ENCODE measurements at regions not wholly inside any gene's neighbourhood (a gene's known extent, or its start where the extent isn't known, plus 50 kb on each side); places are given as distances from the start of the nearest gene placed in this dataset.

DNA sequence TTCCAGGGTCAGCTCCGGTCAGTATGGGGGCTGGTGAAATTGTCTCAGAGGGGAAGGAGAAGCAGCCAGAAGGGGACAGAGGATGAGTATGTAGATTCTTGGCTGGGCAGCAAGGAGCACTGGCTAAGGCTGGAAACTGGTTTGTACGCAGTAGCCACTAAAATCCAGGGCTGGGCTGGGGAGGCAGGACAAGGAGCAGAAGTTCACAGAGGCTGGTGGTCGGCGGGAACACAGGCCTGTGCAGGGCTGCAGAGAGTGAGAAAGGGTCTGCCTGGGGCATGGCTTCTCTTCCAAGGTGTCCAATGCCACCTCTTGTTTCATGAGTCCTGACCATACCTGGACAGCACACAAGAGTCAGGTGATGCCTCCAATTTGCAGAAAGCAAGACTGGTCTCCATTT lies 94.4 kb upstream of the HDAC4 start (continued):
- TF ChIP-seq UBTF (IDR thresholded peaks at IDR 0.05; ENCODE audit: borderline replicate concordance in 1 of 2, low read depth in 2 of 2, low read length in 2 of 2) (no peak), FOXJ2 (tag; IDR thresholded peaks at IDR 0.05) (no peak), GTF2A2 (tag; IDR thresholded peaks at IDR 0.05) (no peak), ZKSCAN1 (IDR thresholded peaks at IDR 0.05; ENCODE audit: low read depth, low read length) (no peak), GTF2E2 (tag; IDR thresholded peaks at IDR 0.05) (no peak)
- TF ChIP-seq, protein P1, sequence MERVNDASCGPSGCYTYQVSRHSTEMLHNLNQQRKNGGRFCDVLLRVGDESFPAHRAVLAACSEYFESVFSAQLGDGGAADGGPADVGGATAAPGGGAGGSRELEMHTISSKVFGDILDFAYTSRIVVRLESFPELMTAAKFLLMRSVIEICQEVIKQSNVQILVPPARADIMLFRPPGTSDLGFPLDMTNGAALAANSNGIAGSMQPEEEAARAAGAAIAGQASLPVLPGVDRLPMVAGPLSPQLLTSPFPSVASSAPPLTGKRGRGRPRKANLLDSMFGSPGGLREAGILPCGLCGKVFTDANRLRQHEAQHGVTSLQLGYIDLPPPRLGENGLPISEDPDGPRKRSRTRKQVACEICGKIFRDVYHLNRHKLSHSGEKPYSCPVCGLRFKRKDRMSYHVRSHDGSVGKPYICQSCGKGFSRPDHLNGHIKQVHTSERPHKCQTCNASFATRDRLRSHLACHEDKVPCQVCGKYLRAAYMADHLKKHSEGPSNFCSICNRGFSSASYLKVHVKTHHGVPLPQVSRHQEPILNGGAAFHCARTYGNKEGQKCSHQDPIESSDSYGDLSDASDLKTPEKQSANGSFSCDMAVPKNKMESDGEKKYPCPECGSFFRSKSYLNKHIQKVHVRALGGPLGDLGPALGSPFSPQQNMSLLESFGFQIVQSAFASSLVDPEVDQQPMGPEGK (CRISPR knock-in tag; IDR thresholded peaks at IDR 0.05; ENCODE audit: borderline replicate concordance): no peak

- ATAC-seq (no peak), FAIRE-seq (no peak), DNase-seq (ENCODE audit: extremely low read depth in 1 of 4, low spot score in 3 of 4) (no peak)
- H2AFZ ChIP-seq (ENCODE audit: low read depth, low read length): no peak overlapping the region
- no TSS peak for BruUV-seq (replicated peaks)
- H3K4me2 ChIP-seq (ENCODE audit: insufficient read depth, low read length): no peak overlapping the region
- no peaks in the 10 kb centered on the region for H3K9me1 ChIP-seq (ENCODE audit: control insufficient read depth, insufficient read depth, low read length)
- no peaks in the 10 kb centered on the region for H3K79me2 ChIP-seq (ENCODE audit: control insufficient read depth, insufficient read depth, low read length)
- H3K36me3 ChIP-seq (ENCODE audit: control insufficient read depth, insufficient read depth, low read length): no peaks in the 10 kb centered on the region
- no peak overlapping the region for H3K27ac ChIP-seq (ENCODE audit: extremely low read depth, low read depth, low read length)
- H3K4me3 ChIP-seq: no peak overlapping the region
- intact Hi-C loops (cut with micrococcal nuclease): no loop called here
- peaks cover 0 to 44% of the 10 kb centered on the region in 2 experiments; a peak in 3 of 5 replicates for H3K27me3 ChIP-seq (ENCODE audit: control insufficient read depth in 2 of 2, insufficient read depth in 2 of 2, low read length in 2 of 2)
- ChIA-PET CTCF (ENCODE audit: low intra/inter-chr PET ratio) (no interaction called here), POLR2A (no interaction called here)
- H3K9me3 ChIP-seq (replicated peaks; ENCODE audit: control insufficient read depth, insufficient read depth, low read depth, low read length): no peaks in the 10 kb centered on the region
- no peaks in the 10 kb centered on the region; a peak in 1 of 5 replicates for H3K4me1 ChIP-seq (replicated peaks in 1 of 2; ENCODE audit: control insufficient read depth in 2 of 2, insufficient read depth in 2 of 2, low read length in 2 of 2)
- in situ Hi-C loops (cut with MboI): no loop called here
- no peaks in the 10 kb centered on the region for H4K20me1 ChIP-seq (replicated peaks; ENCODE audit: control insufficient read depth, insufficient read depth, low read length)
- H3K9ac ChIP-seq (ENCODE audit: insufficient read depth in 1 of 2, low read depth in 2 of 2, low read length in 2 of 2): no peak overlapping the region
- WGBS (ENCODE audit: insufficient coverage, low coverage, missing lambda C conversion rate): 3% methylated on average over 3 of the region's 3 CpGs
- no peak for TF ChIP-seq MTA1 (IDR thresholded peaks at IDR 0.05; ENCODE audit: borderline replicate concordance)
- no peak for TF ChIP-seq MCM5 (IDR thresholded peaks at IDR 0.05; ENCODE audit: low read depth)
- TF ChIP-seq RBM34 (IDR thresholded peaks at IDR 0.05; ENCODE audit: borderline replicate concordance, insufficient read depth, low read length): no peak
- TF ChIP-seq NCOA4 (IDR thresholded peaks at IDR 0.05; ENCODE audit: partially characterized antibody): no peak
- TF ChIP-seq ZNF280B (CRISPR knock-in tag; IDR thresholded peaks at IDR 0.05): no peak
- TF ChIP-seq RBFOX2 (IDR thresholded peaks at IDR 0.05; ENCODE audit: low read depth, low read length): no peak
- TF ChIP-seq EZH2 (IDR thresholded peaks at IDR 0.05; ENCODE audit: borderline replicate concordance, low read depth, low read length): no peak
- no peak for TF ChIP-seq NCOA6 (IDR thresholded peaks at IDR 0.05)
Measured at GRCh38 chr2:239494578-239494977, 93.8 kb upstream of the HDAC4 start.
